ENCODE measurements at regions not wholly inside any gene's neighbourhood (a gene's known extent, or its start where the extent isn't known, plus 50 kb on each side); places are given as distances from the start of the nearest gene placed in this dataset.
A peak's percentile ranks its signal among the peaks of the same experiment; 100 is the strongest.

GRCh38 chr14:56891226-56891625 lies 80.9 kb upstream of the OTX2 start:
- no peaks in the 10 kb centered on the region for H3K9me3 ChIP-seq (ENCODE audit: severe bottlenecking)
- peak; percentile 55 for DNase-seq
- TF ChIP-seq, protein P1, sequence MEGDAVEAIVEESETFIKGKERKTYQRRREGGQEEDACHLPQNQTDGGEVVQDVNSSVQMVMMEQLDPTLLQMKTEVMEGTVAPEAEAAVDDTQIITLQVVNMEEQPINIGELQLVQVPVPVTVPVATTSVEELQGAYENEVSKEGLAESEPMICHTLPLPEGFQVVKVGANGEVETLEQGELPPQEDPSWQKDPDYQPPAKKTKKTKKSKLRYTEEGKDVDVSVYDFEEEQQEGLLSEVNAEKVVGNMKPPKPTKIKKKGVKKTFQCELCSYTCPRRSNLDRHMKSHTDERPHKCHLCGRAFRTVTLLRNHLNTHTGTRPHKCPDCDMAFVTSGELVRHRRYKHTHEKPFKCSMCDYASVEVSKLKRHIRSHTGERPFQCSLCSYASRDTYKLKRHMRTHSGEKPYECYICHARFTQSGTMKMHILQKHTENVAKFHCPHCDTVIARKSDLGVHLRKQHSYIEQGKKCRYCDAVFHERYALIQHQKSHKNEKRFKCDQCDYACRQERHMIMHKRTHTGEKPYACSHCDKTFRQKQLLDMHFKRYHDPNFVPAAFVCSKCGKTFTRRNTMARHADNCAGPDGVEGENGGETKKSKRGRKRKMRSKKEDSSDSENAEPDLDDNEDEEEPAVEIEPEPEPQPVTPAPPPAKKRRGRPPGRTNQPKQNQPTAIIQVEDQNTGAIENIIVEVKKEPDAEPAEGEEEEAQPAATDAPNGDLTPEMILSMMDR (IDR thresholded peaks at IDR 0.05; ENCODE audit: low read depth, low read length): no peak
- H3K27me3 ChIP-seq (ENCODE audit: insufficient read depth, low read depth, severe bottlenecking): no peaks in the 10 kb centered on the region
- H3K4me3 ChIP-seq (ENCODE audit: low read depth, low read length): no peak overlapping the region
- peaks cover 10% of the 10 kb centered on the region for H3K36me3 ChIP-seq
- H3K27ac ChIP-seq: peak overlapping the region; percentile 72

DNA sequence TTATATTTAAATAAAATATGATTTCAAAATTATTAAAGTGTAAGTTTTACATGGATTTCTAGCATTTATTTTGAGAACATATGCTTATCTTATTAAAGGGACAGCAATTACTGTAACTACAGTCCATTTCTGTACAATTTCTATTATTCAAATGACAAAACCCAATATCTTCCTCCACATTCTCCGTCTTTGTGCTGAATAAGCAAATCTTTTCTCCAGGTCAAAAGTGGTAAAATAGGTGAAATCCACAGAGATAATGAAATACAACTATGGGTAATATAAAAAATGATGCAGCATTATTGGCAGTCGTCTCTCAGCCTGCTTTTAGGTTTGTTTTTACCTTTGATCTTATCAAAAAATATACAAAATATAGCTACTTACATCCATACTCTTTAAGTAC lies 79.4 kb upstream of the OTX2 start:
- Histone ChIP-seq H3K4me3 (ENCODE audit: low read depth, low read length) (no peak overlapping the region), H3K36me3 (peaks cover 4% of the 10 kb centered on the region), H3K9me3 (ENCODE audit: severe bottlenecking) (no peaks in the 10 kb centered on the region), H3K27ac (no peak overlapping the region), H3K27me3 (ENCODE audit: insufficient read depth, low read depth, severe bottlenecking) (no peaks in the 10 kb centered on the region)
- TF ChIP-seq, protein P1 (IDR thresholded peaks at IDR 0.05; ENCODE audit: low read depth, low read length): no peak
- DNase-seq: no peak

GRCh38 chr14:56888274-56888673 lies 78.0 kb upstream of the OTX2 start:
- Histone ChIP-seq H3K36me3 (peaks cover 14% of the 10 kb centered on the region), H3K27ac (peak overlapping the region; percentile 62), H3K9me3 (ENCODE audit: severe bottlenecking) (no peaks in the 10 kb centered on the region), H3K27me3 (ENCODE audit: insufficient read depth, low read depth, severe bottlenecking) (no peaks in the 10 kb centered on the region), H3K4me3 (ENCODE audit: low read depth, low read length) (no peak overlapping the region)
- TF ChIP-seq, protein P1 (IDR thresholded peaks at IDR 0.05; ENCODE audit: low read depth, low read length): no peak
- peak; percentile 73 for DNase-seq

GRCh38 chr14:56887216-56887615 lies 76.9 kb upstream of the OTX2 start:
- Histone ChIP-seq H3K4me3 (ENCODE audit: low read depth, low read length) (no peak overlapping the region), H3K27me3 (ENCODE audit: insufficient read depth, low read depth, severe bottlenecking) (no peaks in the 10 kb centered on the region), H3K36me3 (peaks cover 11% of the 10 kb centered on the region), H3K27ac (peak overlapping the region; percentile 62), H3K9me3 (ENCODE audit: severe bottlenecking) (no peaks in the 10 kb centered on the region)
- DNase-seq: no peak
- TF ChIP-seq, protein P1 (IDR thresholded peaks at IDR 0.05; ENCODE audit: low read depth, low read length): no peak

- DNase-seq: no peak
- Histone ChIP-seq H3K36me3 (peaks cover 11% of the 10 kb centered on the region), H3K4me3 (ENCODE audit: low read depth, low read length) (no peak overlapping the region), H3K9me3 (ENCODE audit: severe bottlenecking) (no peaks in the 10 kb centered on the region), H3K27ac (peak overlapping the region; percentile 19), H3K27me3 (ENCODE audit: insufficient read depth, low read depth, severe bottlenecking) (no peaks in the 10 kb centered on the region)
- TF ChIP-seq, protein P1 (IDR thresholded peaks at IDR 0.05; ENCODE audit: low read depth, low read length): no peak
Measured at GRCh38 chr14:56886471-56887062, 76.3 kb upstream of the OTX2 start.

- peaks cover 16% of the 10 kb centered on the region for H3K36me3 ChIP-seq
- H3K4me3 ChIP-seq (ENCODE audit: low read depth, low read length): no peak overlapping the region
- no peaks in the 10 kb centered on the region for H3K9me3 ChIP-seq (ENCODE audit: severe bottlenecking)
- no peak for DNase-seq
- no peaks in the 10 kb centered on the region for H3K27me3 ChIP-seq (ENCODE audit: insufficient read depth, low read depth, severe bottlenecking)
- TF ChIP-seq, protein P1 (IDR thresholded peaks at IDR 0.05; ENCODE audit: low read depth, low read length): no peak
- no peak overlapping the region for H3K27ac ChIP-seq
Measured at GRCh38 chr14:56885825-56886224, 75.5 kb upstream of the OTX2 start.

Measured in WERI-Rb-1 (cell line).